HEK293 (cell line): ENCODE measurements at regions not wholly inside any gene's neighbourhood (a gene's known extent, or its start where the extent isn't known, plus 50 kb on each side); places are given as distances from the start of the nearest gene placed in this dataset.
A peak's percentile ranks its signal among the peaks of the same experiment; 100 is the strongest.

Experiments used
- CTCF ChIA-PET: fragments of 350-600 bp; formaldehyde crosslinking; extraction: SDS; loops from one replicate; lab custom pipeline; 2021; ENCODE audit warnings: antibody characterized with exemption; lab: Yijun Ruan, JAX
- POLR2A ChIA-PET: fragments of 300-600 bp; formaldehyde crosslinking; extraction: SDS; loops from one replicate; lab custom pipeline; 2020; ENCODE audit warnings: antibody characterized with exemption, inconsistent platforms; lab: Yijun Ruan, JAX
- H3K27ac ChIP-seq: fragments of 200-500 bp; sonication (Bioruptor generic); 2 replicates; pipeline ENCODE4 v1.5.1; 2014; ENCODE audit warnings: low read depth, low read length, control low read depth, inconsistent platforms; ENCODE audit errors: extremely low read depth
- H3K36me3 ChIP-seq, 2 experiments: fragments of 200-500 bp in 1 of 2; sonication (Bioruptor generic) in 1 of 2; 1 replicate in 1 of 2; 2 replicates in 1 of 2; pipeline ENCODE4 v1.5.1; 2014 to 2017; ENCODE audit warnings: inconsistent platforms in 2 of 2, low read length in 2 of 2; ENCODE audit not compliant: control insufficient read depth in 2 of 2, insufficient read depth in 1 of 2
- H3K4me1 ChIP-seq: fragments of 200-500 bp; sonication (Bioruptor generic); 2 replicates; pipeline ENCODE4 v1.5.1; 2014; ENCODE audit warnings: mild to moderate bottlenecking, low read length, inconsistent platforms; ENCODE audit not compliant: control insufficient read depth, insufficient read depth
- H3K4me3 ChIP-seq: 2 replicates; pipeline ENCODE4 v1.5.1; 2011; ENCODE audit warnings: low read depth, mild to moderate bottlenecking, control low read depth, low read length, moderate library complexity
- H3K9me3 ChIP-seq: fragments of 200-500 bp; sonication (Bioruptor generic); 2 replicates; pipeline ENCODE4 v1.5.1; 2014; ENCODE audit warnings: low read depth, low read length, inconsistent platforms; ENCODE audit not compliant: control insufficient read depth, insufficient read depth
- GLI2 ChIP-seq: fragments of 450-650 bp; formaldehyde crosslinking; IDR thresholded peaks from 2 replicates; pipeline ENCODE4; 2017; ENCODE audit warnings: missing biosample characterization, missing genetic modification characterization, low read depth, borderline replicate concordance
- HOXA7 ChIP-seq: sonication (generic); formaldehyde crosslinking; IDR thresholded peaks from 2 replicates; pipeline ENCODE4 v1.8.1; 2022; ENCODE audit warnings: missing genetic modification reagents, borderline replicate concordance
- IKZF3 ChIP-seq: fragments of 450-650 bp; IDR thresholded peaks from 2 replicates; pipeline ENCODE4 v1.5.0; 2018; ENCODE audit warnings: missing biosample characterization, mild to moderate bottlenecking, missing genetic modification characterization, moderate library complexity
- MYNN ChIP-seq: fragments of 450-650 bp; formaldehyde crosslinking; IDR thresholded peaks from 2 replicates; pipeline ENCODE4 v1.5.1; 2016; ENCODE audit warnings: missing biosample characterization, missing genetic modification characterization, borderline replicate concordance
- SETDB1 ChIP-seq: IDR thresholded peaks from one replicate; pipeline ENCODE4 v1.6.1; 2017; ENCODE audit warnings: mild to moderate bottlenecking, low read length, moderate library complexity, mixed read lengths; ENCODE audit not compliant: insufficient read length
- TCF7L2 ChIP-seq: IDR thresholded peaks from 2 replicates; pipeline ENCODE4 v1.6.1; 2011; ENCODE audit warnings: low read depth, mild to moderate bottlenecking, inconsistent platforms, low read length, moderate library complexity, borderline replicate concordance
- YY2 ChIP-seq: fragments of 450-650 bp; formaldehyde crosslinking; IDR thresholded peaks from 2 replicates; pipeline ENCODE4 v1.5.1; 2016; ENCODE audit warnings: missing biosample characterization, missing genetic modification characterization
- ZBTB1 ChIP-seq: fragments of 450-650 bp; formaldehyde crosslinking; IDR thresholded peaks from 2 replicates; pipeline ENCODE4 v1.5.1; 2016; ENCODE audit warnings: missing biosample characterization, missing genetic modification characterization
- ZBTB20 ChIP-seq: fragments of 450-650 bp; formaldehyde crosslinking; IDR thresholded peaks from 2 replicates; pipeline ENCODE4 v1.5.1; 2016; ENCODE audit warnings: missing biosample characterization, missing genetic modification characterization
- ZBTB44 ChIP-seq: fragments of 450-650 bp; IDR thresholded peaks from 2 replicates; pipeline ENCODE4 v1.5.1; 2018; ENCODE audit warnings: missing biosample characterization, mild to moderate bottlenecking, missing genetic modification characterization
- ZBTB48 ChIP-seq: fragments of 450-650 bp; formaldehyde crosslinking; IDR thresholded peaks from 2 replicates; pipeline ENCODE4 v1.5.1; 2016; ENCODE audit warnings: missing biosample characterization, missing genetic modification characterization
- ZFHX2 ChIP-seq: fragments of 450-650 bp; formaldehyde crosslinking; conservative IDR thresholded peaks from 2 replicates; pipeline ENCODE4 v1.5.1; 2016; ENCODE audit warnings: missing biosample characterization, missing genetic modification characterization
- ZNF16 ChIP-seq: fragments of 450-650 bp; formaldehyde crosslinking; IDR thresholded peaks from 2 replicates; pipeline ENCODE4 v1.5.1; 2016; ENCODE audit warnings: low read depth, missing biosample characterization, missing genetic modification characterization
- ZNF19 ChIP-seq: fragments of 450-650 bp; formaldehyde crosslinking; IDR thresholded peaks from 2 replicates; pipeline ENCODE4; 2016; ENCODE audit warnings: missing biosample characterization, missing genetic modification characterization, low read depth
- ZNF404 ChIP-seq: fragments of 450-650 bp; formaldehyde crosslinking; IDR thresholded peaks from 2 replicates; pipeline ENCODE4 v1.5.1; 2017; ENCODE audit warnings: missing biosample characterization, missing genetic modification characterization
- ZNF426 ChIP-seq: fragments of 450-650 bp; formaldehyde crosslinking; IDR thresholded peaks from 2 replicates; pipeline ENCODE4 v1.5.1; 2017; ENCODE audit warnings: missing biosample characterization, missing genetic modification characterization, mild to moderate bottlenecking, inconsistent platforms, moderate library complexity
- ZNF501 ChIP-seq: fragments of 450-650 bp; formaldehyde crosslinking; IDR thresholded peaks from 2 replicates; pipeline ENCODE4 v1.5.1; 2016; ENCODE audit warnings: missing biosample characterization, missing genetic modification characterization
- ZNF555 ChIP-seq: fragments of 450-650 bp; formaldehyde crosslinking; conservative IDR thresholded peaks from 2 replicates; pipeline ENCODE4 v1.5.1; 2017; ENCODE audit warnings: missing biosample characterization, mild to moderate bottlenecking, missing genetic modification characterization, inconsistent platforms
- ZNF580 ChIP-seq: fragments of 450-650 bp; formaldehyde crosslinking; IDR thresholded peaks from 2 replicates; pipeline ENCODE4 v1.5.1; 2016; ENCODE audit warnings: missing biosample characterization, missing genetic modification characterization
- ZNF600 ChIP-seq: fragments of 450-650 bp; formaldehyde crosslinking; IDR thresholded peaks from 2 replicates; pipeline ENCODE4 v1.5.1; 2016; ENCODE audit warnings: missing biosample characterization, missing genetic modification characterization
- ZNF692 ChIP-seq: fragments of 450-650 bp; formaldehyde crosslinking; IDR thresholded peaks from 2 replicates; pipeline ENCODE4 v1.5.1; 2016; ENCODE audit warnings: missing biosample characterization, missing genetic modification characterization
- ZSCAN16 ChIP-seq: fragments of 450-650 bp; formaldehyde crosslinking; IDR thresholded peaks from 2 replicates; pipeline ENCODE4 v1.5.1; 2016; ENCODE audit warnings: missing biosample characterization, missing genetic modification characterization

GRCh38 chr14:34098045-34098984, 147.4 kb upstream of the EGLN3 start (continued):
- TF ChIP-seq HOXA7 (CRISPR knock-in tag) (no peak), ZBTB20 (peak; percentile 50; the same call in 1 of the 2 replicates), ZNF19 (tag by site-specific recombination) (no peak)
- TF ChIP-seq, all 188 proteins: peak for 5

GRCh38 chr14:34097644-34098043, 146.8 kb upstream of the EGLN3 start:
- ChIA-PET POLR2A (no interaction called here), CTCF (interaction anchor here (0.6 to 7.1 kb wide), 17 partner anchors 15 to 259 kb away, joined by 3 to 86 read pairs (median 6); no protein-coding TSS in a partner anchor)
- Histone ChIP-seq H3K4me1 (no peaks in the 10 kb centered on the region), H3K36me3 (no peaks in the 10 kb centered on the region), H3K27ac (no peak overlapping the region), H3K4me3 (no peak overlapping the region), H3K9me3 (no peaks in the 10 kb centered on the region)
- TF ChIP-seq ZNF16 (tag by site-specific recombination) (no peak), ZNF501 (tag by site-specific recombination) (no peak), ZNF600 (tag by site-specific recombination) (no peak), ZBTB1 (tag by site-specific recombination) (no peak), ZSCAN16 (tag by site-specific recombination) (no peak), ZNF692 (tag by site-specific recombination) (no peak), GLI2 (tag by site-specific recombination) (no peak), ZBTB48 (tag by site-specific recombination) (no peak), ZNF404 (tag by site-specific recombination) (no peak), ZNF580 (tag by site-specific recombination) (no peak), ZNF555 (tag by site-specific recombination) (no peak), YY2 (no peak), ZNF426 (tag by site-specific recombination) (no peak), ZBTB20 (no peak), MYNN (tag by site-specific recombination) (no peak), SETDB1 (no peak), TCF7L2 (no peak), ZBTB44 (tag by site-specific recombination) (no peak), IKZF3 (no peak), ZFHX2 (tag by site-specific recombination) (no peak)
